ENCODE measurements at regions not wholly inside any gene's neighbourhood (a gene's known extent, or its start where the extent isn't known, plus 50 kb on each side); places are given as distances from the start of the nearest gene placed in this dataset.

GRCh38 chr6:68044264-68044663 lies 590.8 kb upstream of the ADGRB3 start:
- ATAC-seq (ENCODE audit: low FRiP score) = no peak
- no peak for DNase-seq (ENCODE audit: low spot score)
- TF ChIP-seq, protein P1, sequence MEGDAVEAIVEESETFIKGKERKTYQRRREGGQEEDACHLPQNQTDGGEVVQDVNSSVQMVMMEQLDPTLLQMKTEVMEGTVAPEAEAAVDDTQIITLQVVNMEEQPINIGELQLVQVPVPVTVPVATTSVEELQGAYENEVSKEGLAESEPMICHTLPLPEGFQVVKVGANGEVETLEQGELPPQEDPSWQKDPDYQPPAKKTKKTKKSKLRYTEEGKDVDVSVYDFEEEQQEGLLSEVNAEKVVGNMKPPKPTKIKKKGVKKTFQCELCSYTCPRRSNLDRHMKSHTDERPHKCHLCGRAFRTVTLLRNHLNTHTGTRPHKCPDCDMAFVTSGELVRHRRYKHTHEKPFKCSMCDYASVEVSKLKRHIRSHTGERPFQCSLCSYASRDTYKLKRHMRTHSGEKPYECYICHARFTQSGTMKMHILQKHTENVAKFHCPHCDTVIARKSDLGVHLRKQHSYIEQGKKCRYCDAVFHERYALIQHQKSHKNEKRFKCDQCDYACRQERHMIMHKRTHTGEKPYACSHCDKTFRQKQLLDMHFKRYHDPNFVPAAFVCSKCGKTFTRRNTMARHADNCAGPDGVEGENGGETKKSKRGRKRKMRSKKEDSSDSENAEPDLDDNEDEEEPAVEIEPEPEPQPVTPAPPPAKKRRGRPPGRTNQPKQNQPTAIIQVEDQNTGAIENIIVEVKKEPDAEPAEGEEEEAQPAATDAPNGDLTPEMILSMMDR (IDR thresholded peaks at IDR 0.05) = no peak

DNA sequence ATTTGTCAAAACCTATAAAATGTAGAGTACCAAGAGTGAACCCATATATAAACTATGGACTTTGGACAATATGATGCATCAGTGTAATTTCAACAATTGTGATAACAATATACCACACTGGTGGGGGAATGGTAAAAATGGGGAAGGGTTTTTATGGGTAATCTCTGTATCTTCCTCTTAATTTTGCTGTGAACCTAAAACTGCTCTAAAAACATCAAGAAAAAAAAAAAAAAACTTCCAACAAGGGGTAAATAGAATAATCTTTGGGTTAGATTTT lies 592.0 kb upstream of the ADGRB3 start:
- ATAC-seq (ENCODE audit: low FRiP score) (no peak), DNase-seq (ENCODE audit: low spot score) (no peak)
- TF ChIP-seq, protein P1 (IDR thresholded peaks at IDR 0.05) = no peak

GRCh38 chr6:68042339-68043121 lies 592.6 kb upstream of the ADGRB3 start:
- DNase-seq (ENCODE audit: low spot score) (no peak), ATAC-seq (ENCODE audit: low FRiP score) (no peak)
- TF ChIP-seq, protein P1 (IDR thresholded peaks at IDR 0.05) = no peak

DNA sequence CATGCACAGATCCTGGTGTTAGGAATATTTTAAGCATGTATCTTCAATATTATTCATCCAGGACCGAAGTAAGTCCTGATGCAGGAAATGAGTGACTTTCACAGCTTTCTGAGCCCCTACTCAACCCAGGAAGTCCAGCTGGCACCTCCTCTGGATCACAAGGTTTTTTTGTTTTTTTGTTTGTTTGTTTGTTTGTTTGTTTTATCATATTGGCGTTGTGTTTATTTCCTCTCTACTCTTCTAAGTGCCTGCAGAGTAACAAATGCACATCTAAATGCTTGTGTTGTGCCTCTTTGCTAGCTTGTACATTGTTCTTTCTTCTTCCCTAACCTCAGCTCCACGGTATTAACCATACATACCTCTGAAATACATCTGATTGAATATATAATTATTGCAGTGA lies 594.3 kb upstream of the ADGRB3 start:
- ATAC-seq (ENCODE audit: low FRiP score) (no peak), DNase-seq (ENCODE audit: low spot score) (no peak)
- TF ChIP-seq, protein P1 (IDR thresholded peaks at IDR 0.05) = no peak

- no peak for ATAC-seq (ENCODE audit: low FRiP score)
- DNase-seq (ENCODE audit: low spot score) = no peak
- TF ChIP-seq, protein P1 (IDR thresholded peaks at IDR 0.05) = no peak
Observed at GRCh38 chr6:68040312-68040778, 594.7 kb upstream of the ADGRB3 start.

GRCh38 chr6:68039641-68040311 lies 595.3 kb upstream of the ADGRB3 start:
- ATAC-seq (ENCODE audit: low FRiP score) = no peak

More at GRCh38 chr6:68039641-68040311, 595.3 kb upstream of the ADGRB3 start:
- TF ChIP-seq, protein P1 (IDR thresholded peaks at IDR 0.05) = no peak
- DNase-seq (ENCODE audit: low spot score) = no peak
